GM21717 (cell line): ENCODE measurements at regions not wholly inside any gene's neighbourhood (a gene's known extent, or its start where the extent isn't known, plus 50 kb on each side); places are given as distances from the start of the nearest gene placed in this dataset.

Experiments
- ATAC-seq: cut with Tn5 transposase; IDR thresholded peaks from one replicate; pipeline ENCODE4 v1.9.1; 2021; ENCODE audit warnings: mild to moderate bottlenecking, moderate library complexity; ENCODE audit not compliant: unreplicated experiment

GRCh38 chr14:42480255-42480654 lies 873.6 kb downstream of the LRFN5 start:
- ATAC-seq, result no peak

- no peak for ATAC-seq
Observed at GRCh38 chr14:42475289-42475688, 868.6 kb downstream of the LRFN5 start.

GRCh38 chr14:42470427-42470719 lies 863.7 kb downstream of the LRFN5 start:
- ATAC-seq, result no peak

GRCh38 chr14:42469637-42470426 lies 863.2 kb downstream of the LRFN5 start:
- ATAC-seq, result no peak

DNA sequence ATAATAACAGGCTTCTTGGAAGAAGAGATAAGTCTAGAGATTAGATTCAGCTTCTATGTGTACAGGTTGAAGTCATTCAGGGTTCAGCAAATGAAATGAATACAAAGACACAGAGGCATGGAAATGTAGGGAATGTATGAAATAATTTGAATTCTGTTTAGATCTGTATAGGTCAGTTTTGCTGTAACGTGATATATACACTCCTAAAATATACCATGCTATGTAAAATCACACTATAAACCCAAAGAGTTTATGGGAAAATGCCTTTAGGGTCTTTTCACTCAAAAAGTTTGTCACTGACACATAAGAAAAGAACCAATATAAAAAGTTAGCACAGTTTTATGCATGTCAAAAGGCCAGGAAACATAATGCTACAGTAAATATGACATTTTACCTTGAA lies 854.0 kb downstream of the LRFN5 start:
- no peak for ATAC-seq

- ATAC-seq, result no peak
Observed at GRCh38 chr14:42459171-42459685, 852.6 kb downstream of the LRFN5 start.

GRCh38 chr14:42441615-42442014 lies 834.9 kb downstream of the LRFN5 start:
- ATAC-seq, result no peak

GRCh38 chr14:42437809-42438208 lies 831.1 kb downstream of the LRFN5 start:
- no peak for ATAC-seq

GRCh38 chr14:42429401-42429800 lies 822.7 kb downstream of the LRFN5 start:
- ATAC-seq, result no peak

DNA sequence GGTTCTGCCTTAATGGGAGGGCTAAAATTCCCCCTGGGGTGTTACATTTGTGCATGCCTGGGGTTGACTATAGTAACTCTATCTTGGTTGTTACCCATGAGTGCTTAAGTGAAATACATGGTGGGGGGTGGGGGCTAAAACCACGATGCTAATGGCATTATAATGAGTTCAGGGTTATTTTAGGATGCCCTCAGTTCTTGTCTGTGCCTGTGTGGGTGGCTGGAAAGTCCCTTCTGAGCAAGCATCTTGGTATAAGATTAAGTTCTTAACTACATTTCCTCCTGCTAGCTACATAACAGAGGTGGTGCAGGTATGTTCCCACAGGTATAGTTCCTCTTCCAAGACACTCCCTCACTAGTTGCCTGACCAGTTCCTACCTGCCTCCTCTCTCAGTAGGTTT lies 822.3 kb downstream of the LRFN5 start:
- ATAC-seq, result peak; percentile 97

DNA sequence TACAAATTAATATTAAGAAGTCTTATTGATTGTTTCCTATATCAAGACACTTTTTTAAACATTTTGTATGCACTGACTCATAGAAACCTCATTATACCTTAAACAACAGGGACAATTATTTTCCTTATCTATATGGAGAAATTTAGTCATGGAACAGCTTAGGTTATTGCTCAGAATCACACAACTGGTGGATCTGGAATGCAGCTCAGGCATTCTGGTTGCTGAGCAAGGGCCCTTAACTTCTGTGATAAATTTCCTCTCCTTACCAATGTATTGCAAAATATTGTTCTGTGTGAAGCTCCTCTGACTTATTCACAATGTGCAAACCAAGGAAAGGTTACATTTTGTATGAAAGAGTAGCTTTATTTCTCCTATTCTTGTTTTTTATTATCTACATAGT lies 817.8 kb downstream of the LRFN5 start:
- ATAC-seq, result no peak

- ATAC-seq, result peak; percentile 53
Observed at GRCh38 chr14:42421377-42422078, 814.9 kb downstream of the LRFN5 start.

GRCh38 chr14:42420071-42420470 lies 813.4 kb downstream of the LRFN5 start:
- ATAC-seq, result no peak

DNA sequence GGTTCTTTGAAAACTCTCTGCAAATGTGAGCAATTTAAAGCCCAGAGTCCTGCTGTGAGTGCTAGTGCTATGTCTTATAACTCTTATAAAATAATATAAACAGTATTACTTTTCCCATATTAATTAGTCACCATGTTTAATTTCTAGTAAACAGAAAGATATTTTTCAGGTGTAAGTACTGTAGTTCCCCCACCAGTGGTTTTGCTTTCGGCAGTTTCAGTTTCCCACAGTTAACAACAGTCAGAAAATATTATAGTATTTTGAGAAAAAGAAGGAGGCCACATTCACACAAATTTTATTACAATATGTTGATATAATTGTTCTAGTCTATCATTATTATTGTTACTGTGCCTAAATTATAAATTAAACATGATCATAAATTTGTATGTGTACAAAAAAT lies 800.5 kb downstream of the LRFN5 start:
- ATAC-seq, result peak; percentile 63

- peak; percentile 92 for ATAC-seq
Observed at GRCh38 chr14:42391146-42391834, 784.6 kb downstream of the LRFN5 start.

DNA sequence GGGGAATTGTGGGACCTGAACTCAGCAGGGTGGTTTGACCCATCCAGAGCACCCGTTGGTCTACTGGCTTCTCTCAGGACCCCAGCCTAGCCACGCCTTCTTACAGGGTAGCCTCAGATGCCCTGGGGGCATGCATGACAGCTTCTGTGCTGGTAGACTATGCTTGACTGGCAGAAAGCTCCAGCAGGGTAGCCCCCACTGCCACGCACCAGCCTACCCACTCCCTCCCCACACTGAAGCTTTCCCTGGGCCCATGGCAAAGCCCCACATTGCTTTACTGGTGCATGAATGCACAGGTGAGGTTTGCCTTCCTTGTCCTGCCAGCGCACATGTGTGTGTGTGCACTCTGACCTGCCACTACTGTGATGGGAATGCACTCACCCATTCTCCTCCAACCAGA lies 772.2 kb downstream of the LRFN5 start:
- no peak for ATAC-seq

GRCh38 chr14:42378274-42378673 lies 771.6 kb downstream of the LRFN5 start:
- ATAC-seq, result no peak

DNA sequence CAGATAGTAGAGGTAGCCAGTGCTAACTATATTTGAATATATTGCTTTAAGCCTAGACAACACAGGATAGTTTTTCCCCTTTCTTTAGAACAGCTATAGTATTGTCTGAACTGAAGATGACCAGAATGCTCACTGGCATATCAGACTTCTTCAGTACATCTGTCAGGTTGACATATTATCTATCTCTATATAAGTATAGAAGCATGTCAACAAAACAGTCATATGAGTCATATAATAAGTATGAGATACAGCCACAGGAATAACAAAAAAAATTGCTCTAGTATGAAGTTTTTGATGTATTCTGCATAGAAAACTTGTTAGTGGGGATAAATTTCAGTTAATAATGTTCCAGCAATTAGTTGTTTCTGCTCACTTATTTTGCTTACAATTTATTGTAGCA lies 767.7 kb downstream of the LRFN5 start:
- ATAC-seq, result no peak

GRCh38 chr14:42370056-42370455 lies 763.4 kb downstream of the LRFN5 start:
- no peak for ATAC-seq

DNA sequence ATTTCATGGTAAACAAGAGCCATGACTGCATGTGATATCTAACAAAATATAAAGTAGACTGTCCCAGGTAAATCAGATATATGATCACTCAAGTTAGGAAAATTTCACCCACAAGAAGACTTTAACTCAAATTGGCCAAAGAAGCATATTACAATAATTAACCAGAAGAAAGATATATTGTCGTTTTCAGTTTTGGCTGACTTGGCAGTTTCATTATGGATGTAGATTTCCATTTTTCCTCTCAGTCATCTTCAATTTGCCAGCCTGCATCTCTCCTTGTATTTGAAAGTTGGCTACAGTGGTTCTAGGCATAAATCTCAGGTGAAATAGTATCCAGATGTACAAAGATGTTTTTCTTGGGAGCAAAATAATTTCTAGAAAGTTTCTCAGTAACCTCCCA lies 761.6 kb downstream of the LRFN5 start:
- no peak for ATAC-seq

- ATAC-seq, result peak; percentile 62
Observed at GRCh38 chr14:42353315-42353714, 746.6 kb downstream of the LRFN5 start.

DNA sequence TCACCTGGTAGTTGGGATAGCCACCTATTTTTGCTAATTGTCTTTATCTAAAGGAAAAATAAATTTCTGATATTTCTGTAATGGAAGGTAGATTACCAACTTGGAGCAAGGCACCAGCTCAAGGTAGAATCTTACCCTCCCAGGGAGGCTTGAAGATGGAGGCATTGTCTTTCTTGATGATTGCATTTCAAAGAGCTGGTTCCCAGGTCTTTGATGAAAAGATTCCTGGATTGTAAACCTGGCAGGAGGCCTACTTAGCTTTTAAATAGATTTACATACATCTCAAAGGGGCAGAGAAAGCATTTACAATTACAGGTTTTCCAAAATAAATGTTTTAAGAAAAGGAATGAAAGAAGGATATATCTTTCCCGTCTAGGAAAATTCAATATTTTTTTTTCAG lies 729.2 kb downstream of the LRFN5 start:
- no peak for ATAC-seq
